HEK293 (cell line): ENCODE measurements at regions not wholly inside any gene's neighbourhood (a gene's known extent, or its start where the extent isn't known, plus 50 kb on each side); places are given as distances from the start of the nearest gene placed in this dataset.

Experiments used
- CTCF ChIA-PET: fragments of 350-600 bp; formaldehyde crosslinking; extraction: SDS; loops from one replicate; lab custom pipeline; 2021; ENCODE audit warnings: antibody characterized with exemption; lab: Yijun Ruan, JAX
- POLR2A ChIA-PET: fragments of 300-600 bp; formaldehyde crosslinking; extraction: SDS; loops from one replicate; lab custom pipeline; 2020; ENCODE audit warnings: antibody characterized with exemption, inconsistent platforms; lab: Yijun Ruan, JAX
- H3K27ac ChIP-seq: fragments of 200-500 bp; sonication (Bioruptor generic); 2 replicates; pipeline ENCODE4 v1.5.1; 2014; ENCODE audit warnings: low read depth, low read length, control low read depth, inconsistent platforms; ENCODE audit errors: extremely low read depth
- H3K36me3 ChIP-seq, 2 experiments: fragments of 200-500 bp in 1 of 2; sonication (Bioruptor generic) in 1 of 2; 1 replicate in 1 of 2; 2 replicates in 1 of 2; pipeline ENCODE4 v1.5.1; 2014 to 2017; ENCODE audit warnings: inconsistent platforms in 2 of 2, low read length in 2 of 2; ENCODE audit not compliant: control insufficient read depth in 2 of 2, insufficient read depth in 1 of 2
- H3K4me1 ChIP-seq: fragments of 200-500 bp; sonication (Bioruptor generic); 2 replicates; pipeline ENCODE4 v1.5.1; 2014; ENCODE audit warnings: mild to moderate bottlenecking, low read length, inconsistent platforms; ENCODE audit not compliant: control insufficient read depth, insufficient read depth
- H3K4me3 ChIP-seq: 2 replicates; pipeline ENCODE4 v1.5.1; 2011; ENCODE audit warnings: low read depth, mild to moderate bottlenecking, control low read depth, low read length, moderate library complexity
- H3K9me3 ChIP-seq: fragments of 200-500 bp; sonication (Bioruptor generic); 2 replicates; pipeline ENCODE4 v1.5.1; 2014; ENCODE audit warnings: low read depth, low read length, inconsistent platforms; ENCODE audit not compliant: control insufficient read depth, insufficient read depth
- CTCF ChIP-seq: fragments of 450-650 bp; formaldehyde crosslinking; IDR thresholded peaks from 2 replicates; pipeline ENCODE4 v1.5.1; 2016; ENCODE audit warnings: missing biosample characterization, missing genetic modification characterization
- KLF16 ChIP-seq: fragments of 450-650 bp; formaldehyde crosslinking; IDR thresholded peaks from 2 replicates; pipeline ENCODE4 v1.5.1; 2017; ENCODE audit warnings: missing biosample characterization, missing genetic modification characterization
- KLF7 ChIP-seq: fragments of 450-650 bp; formaldehyde crosslinking; IDR thresholded peaks from 2 replicates; pipeline ENCODE4 v1.5.1; 2016; ENCODE audit warnings: missing biosample characterization, missing genetic modification characterization, borderline replicate concordance
- PRDM1 ChIP-seq: fragments of 450-650 bp; formaldehyde crosslinking; IDR thresholded peaks from 2 replicates; pipeline ENCODE4; 2016; ENCODE audit warnings: missing biosample characterization, missing genetic modification characterization
- RBAK ChIP-seq: fragments of 450-650 bp; formaldehyde crosslinking; IDR thresholded peaks from 2 replicates; pipeline ENCODE4 v1.5.1; 2016; ENCODE audit warnings: missing biosample characterization, missing genetic modification characterization
- SALL2 ChIP-seq: fragments of 450-650 bp; formaldehyde crosslinking; IDR thresholded peaks from 2 replicates; pipeline ENCODE4 v1.5.0; 2017; ENCODE audit warnings: missing biosample characterization, mild to moderate bottlenecking, missing genetic modification characterization, borderline replicate concordance
- SP7 ChIP-seq: fragments of 450-650 bp; formaldehyde crosslinking; IDR thresholded peaks from 2 replicates; pipeline ENCODE4 v1.5.1; 2016; ENCODE audit warnings: missing biosample characterization, missing genetic modification characterization
- TRIM28 ChIP-seq: IDR thresholded peaks from 2 replicates; pipeline ENCODE4 v1.6.1; 2011; ENCODE audit warnings: low read length, control low read depth, borderline replicate concordance
- WT1 ChIP-seq: fragments of 450-650 bp; formaldehyde crosslinking; IDR thresholded peaks from 2 replicates; pipeline ENCODE4 v1.5.1; 2016; ENCODE audit warnings: missing biosample characterization, missing genetic modification characterization
- YY2 ChIP-seq: fragments of 450-650 bp; formaldehyde crosslinking; IDR thresholded peaks from 2 replicates; pipeline ENCODE4 v1.5.1; 2016; ENCODE audit warnings: missing biosample characterization, missing genetic modification characterization
- ZBTB17 ChIP-seq: fragments of 450-650 bp; formaldehyde crosslinking; IDR thresholded peaks from 2 replicates; pipeline ENCODE4 v1.5.1; 2016; ENCODE audit warnings: missing biosample characterization, missing genetic modification characterization
- ZFP3 ChIP-seq: fragments of 450-650 bp; formaldehyde crosslinking; IDR thresholded peaks from 2 replicates; pipeline ENCODE4 v1.5.1; 2016; ENCODE audit warnings: low read depth, missing biosample characterization, missing genetic modification characterization
- ZFP41 ChIP-seq: fragments of 450-650 bp; formaldehyde crosslinking; IDR thresholded peaks from 2 replicates; pipeline ENCODE4 v1.5.1; 2016; ENCODE audit warnings: missing biosample characterization, missing genetic modification characterization, borderline replicate concordance
- ZNF121 ChIP-seq: fragments of 450-650 bp; formaldehyde crosslinking; IDR thresholded peaks from 2 replicates; pipeline ENCODE4 v1.5.1; 2016; ENCODE audit warnings: missing biosample characterization, missing genetic modification characterization
- ZNF174 ChIP-seq: fragments of 450-650 bp; formaldehyde crosslinking; IDR thresholded peaks from 2 replicates; pipeline ENCODE4 v1.5.0; 2017; ENCODE audit warnings: missing biosample characterization, mild to moderate bottlenecking, missing genetic modification characterization
- ZNF23 ChIP-seq: fragments of 450-650 bp; formaldehyde crosslinking; IDR thresholded peaks from 2 replicates; pipeline ENCODE4 v1.5.1; 2016; ENCODE audit warnings: missing biosample characterization, missing genetic modification characterization, borderline replicate concordance
- ZNF274 ChIP-seq, 2 experiments: fragments of 200-500 bp in 1 of 2; fragments of 450-650 bp in 1 of 2; sonication (Bioruptor generic) in 1 of 2; formaldehyde crosslinking in 1 of 2; IDR thresholded peaks; 2 replicates each; pipeline versions ENCODE4 v1.5.1 to v1.6.1; 2014 to 2016; ENCODE audit warnings: borderline replicate concordance in 1 of 2, inconsistent platforms in 1 of 2, low read length in 1 of 2, missing biosample characterization in 1 of 2, missing genetic modification characterization in 1 of 2
- ZNF37A ChIP-seq: fragments of 450-650 bp; IDR thresholded peaks from 2 replicates; pipeline ENCODE4 v1.5.1; 2018; ENCODE audit warnings: missing biosample characterization, missing genetic modification characterization
- ZNF449 ChIP-seq: fragments of 450-650 bp; formaldehyde crosslinking; IDR thresholded peaks from 2 replicates; pipeline ENCODE4 v1.5.1; 2017; ENCODE audit warnings: missing biosample characterization, mild to moderate bottlenecking, missing genetic modification characterization, moderate library complexity
- ZNF529 ChIP-seq: fragments of 450-650 bp; formaldehyde crosslinking; IDR thresholded peaks from 2 replicates; pipeline ENCODE4 v1.5.1; 2017; ENCODE audit warnings: missing genetic modification characterization, missing biosample characterization; ENCODE audit not compliant: insufficient replicate concordance
- ZNF544 ChIP-seq: fragments of 450-650 bp; formaldehyde crosslinking; IDR thresholded peaks from 2 replicates; pipeline ENCODE4 v1.5.0; 2017; ENCODE audit warnings: missing biosample characterization, missing genetic modification characterization
- ZNF561 ChIP-seq: fragments of 450-650 bp; IDR thresholded peaks from 2 replicates; pipeline ENCODE4 v1.5.1; 2018; ENCODE audit warnings: missing biosample characterization, missing genetic modification characterization, borderline replicate concordance
- ZNF580 ChIP-seq: fragments of 450-650 bp; formaldehyde crosslinking; IDR thresholded peaks from 2 replicates; pipeline ENCODE4 v1.5.1; 2016; ENCODE audit warnings: missing biosample characterization, missing genetic modification characterization
- ZNF585B ChIP-seq: fragments of 450-650 bp; formaldehyde crosslinking; IDR thresholded peaks from 2 replicates; pipeline ENCODE4 v1.5.1; 2016; ENCODE audit warnings: missing biosample characterization, missing genetic modification characterization
- ZNF610 ChIP-seq: fragments of 450-650 bp; formaldehyde crosslinking; IDR thresholded peaks from 2 replicates; pipeline ENCODE4 v1.5.1; 2016; ENCODE audit warnings: missing biosample characterization, missing genetic modification characterization, borderline replicate concordance
- ZNF664 ChIP-seq: fragments of 450-650 bp; formaldehyde crosslinking; IDR thresholded peaks from 2 replicates; pipeline ENCODE4 v1.5.1; 2016; ENCODE audit warnings: missing biosample characterization, missing genetic modification characterization
- ZNF707 ChIP-seq: fragments of 450-650 bp; formaldehyde crosslinking; IDR thresholded peaks from 2 replicates; pipeline ENCODE4 v1.5.1; 2016; ENCODE audit warnings: missing biosample characterization, missing genetic modification characterization
- TF ChIP-seq, protein P1 (sequence below): fragments of 450-650 bp; formaldehyde crosslinking; IDR thresholded peaks from 2 replicates; pipeline ENCODE4 v1.5.1; 2016; ENCODE audit warnings: missing biosample characterization, missing genetic modification characterization
- TF ChIP-seq, protein P2 (sequence below): fragments of 450-650 bp; formaldehyde crosslinking; IDR thresholded peaks from 2 replicates; pipeline ENCODE4 v1.5.1; 2017; ENCODE audit warnings: missing biosample characterization, missing genetic modification characterization

DNA sequence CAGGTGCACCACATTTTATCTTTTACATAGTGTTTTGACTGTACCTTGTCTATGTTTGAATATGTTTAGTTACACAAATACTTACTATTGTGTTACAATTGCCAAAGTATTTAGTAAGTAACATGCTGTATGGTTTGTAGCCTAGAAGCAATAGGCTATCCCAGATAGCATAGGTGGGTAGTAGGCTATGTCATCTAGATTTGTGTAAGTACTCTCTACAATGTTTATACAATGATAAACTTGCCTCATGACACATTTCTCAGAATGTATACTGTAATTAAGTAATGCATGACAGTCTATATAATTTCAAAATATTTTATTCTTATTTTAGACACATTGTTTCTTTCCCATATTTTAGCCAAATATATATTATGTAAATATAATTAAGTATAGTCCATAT lies 836.8 kb upstream of the CDH9 start:
- TF ChIP-seq ZNF37A (tag by site-specific recombination) (no peak), ZNF544 (tag by site-specific recombination) (no peak), ZBTB17 (tag by site-specific recombination) (no peak), KLF16 (tag by site-specific recombination) (no peak), ZNF121 (tag by site-specific recombination) (no peak), ZNF580 (tag by site-specific recombination) (no peak), WT1 (no peak), ZNF449 (tag by site-specific recombination) (no peak), ZNF274 (IDR thresholded peaks at IDR 0.05; ENCODE audit: low read length) (no peak), ZNF274 (tag by site-specific recombination; IDR thresholded peaks at IDR 0.05; ENCODE audit: borderline replicate concordance) (no peak), ZNF610 (tag by site-specific recombination) (no peak), ZNF561 (tag by site-specific recombination) (no peak)
- H3K9me3 ChIP-seq = no peaks in the 10 kb centered on the region
- POLR2A ChIA-PET = no interaction called here
- no peak overlapping the region for H3K27ac ChIP-seq
- H3K4me3 ChIP-seq = no peak overlapping the region
- no peaks in the 10 kb centered on the region for H3K4me1 ChIP-seq
- no peaks in the 10 kb centered on the region for H3K36me3 ChIP-seq
- CTCF ChIA-PET = no interaction called here

- Histone ChIP-seq H3K4me1 (no peaks in the 10 kb centered on the region), H3K9me3 (no peaks in the 10 kb centered on the region), H3K36me3 (no peaks in the 10 kb centered on the region), H3K4me3 (no peak overlapping the region), H3K27ac (no peak overlapping the region)
- TF ChIP-seq ZNF174 = no peak
- no peak for TF ChIP-seq ZFP41 (tag by site-specific recombination)
- TF ChIP-seq, protein P1, sequence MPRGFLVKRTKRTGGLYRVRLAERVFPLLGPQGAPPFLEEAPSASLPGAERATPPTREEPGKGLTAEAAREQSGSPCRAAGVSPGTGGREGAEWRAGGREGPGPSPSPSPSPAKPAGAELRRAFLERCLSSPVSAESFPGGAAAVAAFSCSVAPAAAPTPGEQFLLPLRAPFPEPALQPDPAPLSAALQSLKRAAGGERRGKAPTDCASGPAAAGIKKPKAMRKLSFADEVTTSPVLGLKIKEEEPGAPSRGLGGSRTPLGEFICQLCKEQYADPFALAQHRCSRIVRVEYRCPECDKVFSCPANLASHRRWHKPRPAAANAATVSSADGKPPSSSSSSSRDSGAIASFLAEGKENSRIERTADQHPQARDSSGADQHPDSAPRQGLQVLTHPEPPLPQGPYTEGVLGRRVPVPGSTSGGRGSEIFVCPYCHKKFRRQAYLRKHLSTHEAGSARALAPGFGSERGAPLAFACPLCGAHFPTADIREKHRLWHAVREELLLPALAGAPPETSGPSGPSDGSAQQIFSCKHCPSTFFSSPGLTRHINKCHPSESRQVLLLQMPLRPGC = no peak
- no peak for TF ChIP-seq ZNF23 (tag by site-specific recombination)
- no peak for TF ChIP-seq ZFP3 (tag by site-specific recombination)
- TF ChIP-seq ZNF707 (tag by site-specific recombination) = no peak
- no peak for TF ChIP-seq PRDM1
- no peak for TF ChIP-seq YY2
- no peak for TF ChIP-seq RBAK (tag by site-specific recombination)
- ChIA-PET POLR2A (no interaction called here), CTCF (no interaction called here)
Observed at GRCh38 chr5:27868292-27868691, 829.9 kb upstream of the CDH9 start.

- no peak overlapping the region for H3K4me3 ChIP-seq
- no peaks in the 10 kb centered on the region for H3K36me3 ChIP-seq
- ChIA-PET POLR2A (no interaction called here), CTCF (no interaction called here)
- H3K4me1 ChIP-seq = no peaks in the 10 kb centered on the region
- H3K9me3 ChIP-seq = no peaks in the 10 kb centered on the region
- H3K27ac ChIP-seq = no peak overlapping the region
- TF ChIP-seq KLF7 (tag by site-specific recombination) = no peak
- TF ChIP-seq ZNF585B = no peak
- TF ChIP-seq, protein P2, sequence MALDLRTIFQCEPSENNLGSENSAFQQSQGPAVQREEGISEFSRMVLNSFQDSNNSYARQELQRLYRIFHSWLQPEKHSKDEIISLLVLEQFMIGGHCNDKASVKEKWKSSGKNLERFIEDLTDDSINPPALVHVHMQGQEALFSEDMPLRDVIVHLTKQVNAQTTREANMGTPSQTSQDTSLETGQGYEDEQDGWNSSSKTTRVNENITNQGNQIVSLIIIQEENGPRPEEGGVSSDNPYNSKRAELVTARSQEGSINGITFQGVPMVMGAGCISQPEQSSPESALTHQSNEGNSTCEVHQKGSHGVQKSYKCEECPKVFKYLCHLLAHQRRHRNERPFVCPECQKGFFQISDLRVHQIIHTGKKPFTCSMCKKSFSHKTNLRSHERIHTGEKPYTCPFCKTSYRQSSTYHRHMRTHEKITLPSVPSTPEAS (tag by site-specific recombination) = no peak
- no peak for TF ChIP-seq TRIM28
- no peak for TF ChIP-seq SALL2
- no peak for TF ChIP-seq CTCF (tag by site-specific recombination)
- no peak for TF ChIP-seq ZNF610 (tag by site-specific recombination)
- no peak for TF ChIP-seq ZNF664 (tag by site-specific recombination)
- no peak for TF ChIP-seq ZNF529
- no peak for TF ChIP-seq SP7 (tag by site-specific recombination)
Observed at GRCh38 chr5:27855491-27855890, 817.1 kb upstream of the CDH9 start.
